Neural cell (in vitro differentiated cells): ENCODE measurements at regions not wholly inside any gene's neighbourhood (a gene's known extent, or its start where the extent isn't known, plus 50 kb on each side); places are given as distances from the start of the nearest gene placed in this dataset.

Source experiments
- H2AFZ ChIP-seq: fragments of 200-600, 300-800 bp; sonication (generic), shearing (Covaris generic); 2 replicates; pipeline ENCODE4 v1.6.0; 2014; ENCODE audit warnings: low read depth, mild to moderate bottlenecking, antibody characterized with exemption, low read length, moderate library complexity
- H3F3A ChIP-seq: fragments of 200-600 bp; shearing (Covaris generic); 2 replicates; pipeline ENCODE4 v1.6.1; 2016; ENCODE audit warnings: mild to moderate bottlenecking, moderate library complexity, mixed read lengths, antibody characterized with exemption, low read length; ENCODE audit not compliant: insufficient read depth, poor library complexity, severe bottlenecking
- H3K27ac ChIP-seq: fragments of 200-600, 300-800 bp; sonication (generic), shearing (Covaris generic); 2 replicates; pipeline ENCODE4 v1.5.1; 2014; ENCODE audit warnings: mild to moderate bottlenecking, low read length, moderate library complexity
- H3K27me3 ChIP-seq: fragments of 300-800, 200-600 bp; sonication (generic), shearing (Covaris generic); 2 replicates; pipeline ENCODE4 v1.6.0; 2014; ENCODE audit warnings: mild to moderate bottlenecking, low read depth, low read length, moderate library complexity; ENCODE audit not compliant: insufficient read depth
- H3K36me3 ChIP-seq: fragments of 300-800, 200-600 bp; sonication (generic), shearing (Covaris generic); 2 replicates; pipeline ENCODE4 v1.5.1; 2014; ENCODE audit warnings: mild to moderate bottlenecking, antibody characterized with exemption, low read length, moderate library complexity; ENCODE audit not compliant: insufficient read depth
- H3K4me2 ChIP-seq: fragments of 300-800, 200-600 bp; sonication (generic), shearing (Covaris generic); 2 replicates; pipeline ENCODE4 v1.6.0; 2014; ENCODE audit warnings: mild to moderate bottlenecking, low read length
- H3K4me3 ChIP-seq: fragments of 300-800, 200-600 bp; sonication (generic), shearing (Covaris generic); 2 replicates; pipeline ENCODE4 v1.5.1; 2014; ENCODE audit warnings: mild to moderate bottlenecking, low read length, moderate library complexity
- H3K79me2 ChIP-seq: fragments of 200-600 bp; shearing (Covaris generic); replicated peaks from 2 replicates; pipeline ENCODE4 v1.6.0; 2014; ENCODE audit warnings: mild to moderate bottlenecking, low read length, moderate library complexity; ENCODE audit not compliant: insufficient read depth
- H3K9ac ChIP-seq: fragments of 300-800, 200-600 bp; sonication (generic), shearing (Covaris generic); 2 replicates; pipeline ENCODE4 v1.6.1; 2016; ENCODE audit warnings: mild to moderate bottlenecking, low read length, mixed read lengths
- H3K9me2 ChIP-seq: fragments of 200-600 bp; shearing (Covaris generic); 2 replicates; pipeline ENCODE4 v1.6.1; 2016; ENCODE audit warnings: mild to moderate bottlenecking, low read length, mixed read lengths; ENCODE audit not compliant: insufficient read depth
- H3K9me3 ChIP-seq: fragments of 200-600, 300-800 bp; sonication (generic), shearing (Covaris generic); 2 replicates; pipeline ENCODE4 v1.6.1; 2016; ENCODE audit warnings: mild to moderate bottlenecking, mixed run types, low read length, moderate library complexity, mixed read lengths
- H4K20me1 ChIP-seq: fragments of 200-600 bp; shearing (Covaris generic); 2 replicates; pipeline ENCODE4 v1.6.1; 2016; ENCODE audit warnings: mild to moderate bottlenecking, mixed run types; ENCODE audit not compliant: insufficient read depth
- EP300 ChIP-seq: fragments of 450-650 bp; conservative IDR thresholded peaks from 2 replicates; pipeline ENCODE4 v1.6.1; 2014; ENCODE audit warnings: antibody characterized with exemption, mild to moderate bottlenecking, moderate library complexity; ENCODE audit not compliant: poor library complexity, severe bottlenecking
- EZH2 ChIP-seq: fragments of 200-600, 300-800 bp; shearing (Covaris generic), sonication (generic); IDR thresholded peaks from 2 replicates; pipeline ENCODE4 v1.6.1; 2014; ENCODE audit warnings: antibody characterized with exemption, low read length, borderline replicate concordance, mild to moderate bottlenecking; ENCODE audit not compliant: insufficient read depth, poor library complexity, severe bottlenecking
- MXI1 ChIP-seq: fragments of 450-650 bp; conservative IDR thresholded peaks from 2 replicates; pipeline ENCODE4 v1.6.1; 2014; ENCODE audit warnings: antibody characterized with exemption, mild to moderate bottlenecking; ENCODE audit not compliant: poor library complexity, severe bottlenecking
- POLR2AphosphoS5 ChIP-seq: IDR thresholded peaks from 2 replicates; pipeline ENCODE4 v1.6.1; 2012
- RAD21 ChIP-seq: fragments of 450-650 bp; conservative IDR thresholded peaks from 2 replicates; pipeline ENCODE4 v1.6.1; 2014; ENCODE audit warnings: antibody characterized with exemption, mild to moderate bottlenecking, moderate library complexity
- SMC3 ChIP-seq: fragments of 450-650 bp; conservative IDR thresholded peaks from 2 replicates; pipeline ENCODE4 v1.6.1; 2014; ENCODE audit warnings: antibody characterized with exemption, mild to moderate bottlenecking, moderate library complexity; ENCODE audit not compliant: poor library complexity
- TAF1 ChIP-seq: IDR thresholded peaks from 2 replicates; pipeline ENCODE4 v1.6.1; 2012; ENCODE audit warnings: low read depth
- TF ChIP-seq, protein P1 (sequence below): fragments of 450-650 bp; IDR thresholded peaks from 2 replicates; pipeline ENCODE4 v1.5.1; 2014; ENCODE audit warnings: antibody characterized with exemption, mild to moderate bottlenecking, moderate library complexity; ENCODE audit not compliant: poor library complexity, severe bottlenecking
- TF ChIP-seq, protein P2 (sequence below): IDR thresholded peaks from 2 replicates; pipeline ENCODE4 v1.6.1; 2012; ENCODE audit warnings: borderline replicate concordance

- no peak overlapping the region for H2AFZ ChIP-seq
- H3K4me3 ChIP-seq: no peak overlapping the region
- H3K79me2 ChIP-seq: no peaks in the 10 kb centered on the region
- TF ChIP-seq EP300 (no peak), SMC3 (no peak), RAD21 (no peak), MXI1 (no peak), POLR2AphosphoS5 (no peak), TAF1 (no peak), EZH2 (no peak)
- TF ChIP-seq, protein P1, sequence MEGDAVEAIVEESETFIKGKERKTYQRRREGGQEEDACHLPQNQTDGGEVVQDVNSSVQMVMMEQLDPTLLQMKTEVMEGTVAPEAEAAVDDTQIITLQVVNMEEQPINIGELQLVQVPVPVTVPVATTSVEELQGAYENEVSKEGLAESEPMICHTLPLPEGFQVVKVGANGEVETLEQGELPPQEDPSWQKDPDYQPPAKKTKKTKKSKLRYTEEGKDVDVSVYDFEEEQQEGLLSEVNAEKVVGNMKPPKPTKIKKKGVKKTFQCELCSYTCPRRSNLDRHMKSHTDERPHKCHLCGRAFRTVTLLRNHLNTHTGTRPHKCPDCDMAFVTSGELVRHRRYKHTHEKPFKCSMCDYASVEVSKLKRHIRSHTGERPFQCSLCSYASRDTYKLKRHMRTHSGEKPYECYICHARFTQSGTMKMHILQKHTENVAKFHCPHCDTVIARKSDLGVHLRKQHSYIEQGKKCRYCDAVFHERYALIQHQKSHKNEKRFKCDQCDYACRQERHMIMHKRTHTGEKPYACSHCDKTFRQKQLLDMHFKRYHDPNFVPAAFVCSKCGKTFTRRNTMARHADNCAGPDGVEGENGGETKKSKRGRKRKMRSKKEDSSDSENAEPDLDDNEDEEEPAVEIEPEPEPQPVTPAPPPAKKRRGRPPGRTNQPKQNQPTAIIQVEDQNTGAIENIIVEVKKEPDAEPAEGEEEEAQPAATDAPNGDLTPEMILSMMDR: no peak
- TF ChIP-seq, protein P2, sequence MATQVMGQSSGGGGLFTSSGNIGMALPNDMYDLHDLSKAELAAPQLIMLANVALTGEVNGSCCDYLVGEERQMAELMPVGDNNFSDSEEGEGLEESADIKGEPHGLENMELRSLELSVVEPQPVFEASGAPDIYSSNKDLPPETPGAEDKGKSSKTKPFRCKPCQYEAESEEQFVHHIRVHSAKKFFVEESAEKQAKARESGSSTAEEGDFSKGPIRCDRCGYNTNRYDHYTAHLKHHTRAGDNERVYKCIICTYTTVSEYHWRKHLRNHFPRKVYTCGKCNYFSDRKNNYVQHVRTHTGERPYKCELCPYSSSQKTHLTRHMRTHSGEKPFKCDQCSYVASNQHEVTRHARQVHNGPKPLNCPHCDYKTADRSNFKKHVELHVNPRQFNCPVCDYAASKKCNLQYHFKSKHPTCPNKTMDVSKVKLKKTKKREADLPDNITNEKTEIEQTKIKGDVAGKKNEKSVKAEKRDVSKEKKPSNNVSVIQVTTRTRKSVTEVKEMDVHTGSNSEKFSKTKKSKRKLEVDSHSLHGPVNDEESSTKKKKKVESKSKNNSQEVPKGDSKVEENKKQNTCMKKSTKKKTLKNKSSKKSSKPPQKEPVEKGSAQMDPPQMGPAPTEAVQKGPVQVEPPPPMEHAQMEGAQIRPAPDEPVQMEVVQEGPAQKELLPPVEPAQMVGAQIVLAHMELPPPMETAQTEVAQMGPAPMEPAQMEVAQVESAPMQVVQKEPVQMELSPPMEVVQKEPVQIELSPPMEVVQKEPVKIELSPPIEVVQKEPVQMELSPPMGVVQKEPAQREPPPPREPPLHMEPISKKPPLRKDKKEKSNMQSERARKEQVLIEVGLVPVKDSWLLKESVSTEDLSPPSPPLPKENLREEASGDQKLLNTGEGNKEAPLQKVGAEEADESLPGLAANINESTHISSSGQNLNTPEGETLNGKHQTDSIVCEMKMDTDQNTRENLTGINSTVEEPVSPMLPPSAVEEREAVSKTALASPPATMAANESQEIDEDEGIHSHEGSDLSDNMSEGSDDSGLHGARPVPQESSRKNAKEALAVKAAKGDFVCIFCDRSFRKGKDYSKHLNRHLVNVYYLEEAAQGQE: no peak
- no peaks in the 10 kb centered on the region for H3K27me3 ChIP-seq
- H3K9me3 ChIP-seq: no peaks in the 10 kb centered on the region
- no peaks in the 10 kb centered on the region for H3K36me3 ChIP-seq
- H3K4me2 ChIP-seq: no peak overlapping the region
- H3K9ac ChIP-seq: no peak overlapping the region
- H3K27ac ChIP-seq: no peak overlapping the region
- no peaks in the 10 kb centered on the region for H4K20me1 ChIP-seq
- no peaks in the 10 kb centered on the region for H3K9me2 ChIP-seq
- H3F3A ChIP-seq: no peaks in the 10 kb centered on the region
Observed at GRCh38 chr13:105273665-105274222, 1261.7 kb downstream of the EFNB2 start.

DNA sequence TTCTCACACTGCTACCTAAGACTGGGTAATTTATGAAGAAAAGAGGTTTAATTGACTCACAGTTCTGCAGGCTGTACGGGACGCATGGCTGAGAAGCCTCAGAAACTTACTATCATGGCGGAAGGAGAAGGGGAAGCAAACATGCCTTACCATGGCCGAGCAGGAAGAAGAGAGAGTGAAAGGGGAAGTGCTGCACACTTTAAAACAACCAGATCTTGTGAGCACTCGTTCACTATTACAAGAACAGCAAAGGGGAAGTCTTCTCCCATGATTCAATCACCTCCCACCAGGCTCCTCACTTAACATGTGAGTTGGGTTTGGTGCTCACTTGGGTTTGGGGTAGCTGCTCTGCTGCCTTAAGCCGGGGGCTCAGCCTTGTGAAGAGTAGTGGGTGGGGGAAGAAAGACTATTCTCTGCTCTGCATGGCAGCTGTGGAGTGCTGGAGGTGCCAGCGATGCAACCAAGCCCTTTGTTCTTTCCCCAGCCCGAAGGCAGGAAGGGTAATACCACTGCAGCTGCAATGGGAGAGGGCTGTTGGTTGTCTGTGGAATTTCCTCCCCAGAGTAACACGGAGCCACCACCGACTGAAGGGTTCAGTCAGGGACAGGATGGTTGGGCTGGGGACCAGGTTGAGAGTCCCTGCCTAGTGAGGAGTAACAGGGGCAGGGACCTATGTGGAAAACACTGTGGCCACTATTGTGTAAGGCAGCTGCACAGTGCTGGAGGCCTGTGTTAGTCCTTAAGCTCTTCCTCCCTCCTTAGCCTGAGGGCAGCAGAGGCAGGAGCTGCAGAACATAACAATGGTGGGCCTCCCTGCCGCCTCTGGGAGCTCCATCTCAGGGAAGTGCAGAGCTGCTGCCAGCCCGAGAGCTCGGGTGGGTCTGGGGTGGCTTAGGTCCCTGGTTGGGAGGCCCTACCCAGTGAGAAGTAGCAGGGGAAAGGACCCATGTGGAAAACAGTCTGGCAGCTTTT, 1262.5 kb downstream of the EFNB2 start:
- H3K79me2 ChIP-seq: no peaks in the 10 kb centered on the region
- H3K9me2 ChIP-seq: no peaks in the 10 kb centered on the region
- no peaks in the 10 kb centered on the region for H3K9me3 ChIP-seq
- no peak overlapping the region for H3K27ac ChIP-seq
- no peak overlapping the region for H2AFZ ChIP-seq
- no peak overlapping the region for H3K4me2 ChIP-seq
- TF ChIP-seq EP300 (no peak), EZH2 (no peak), TAF1 (no peak), SMC3 (no peak)
- TF ChIP-seq, protein P1: no peak
- no peaks in the 10 kb centered on the region for H3F3A ChIP-seq
- H4K20me1 ChIP-seq: no peaks in the 10 kb centered on the region
- no peak overlapping the region for H3K9ac ChIP-seq
- no peak overlapping the region for H3K4me3 ChIP-seq
- H3K36me3 ChIP-seq: no peaks in the 10 kb centered on the region
- H3K27me3 ChIP-seq: no peaks in the 10 kb centered on the region
